ENCODE measurements at regions not wholly inside any gene's neighbourhood (a gene's known extent, or its start where the extent isn't known, plus 50 kb on each side); places are given as distances from the start of the nearest gene placed in this dataset.

- Histone ChIP-seq H3K27ac (ENCODE audit: low read depth, low read length) (no peak overlapping the region), H3K36me3 (ENCODE audit: control insufficient read depth in 1 of 2, insufficient read depth in 2 of 2, low read length in 2 of 2) (no peaks in the 10 kb centered on the region), H3K9ac (ENCODE audit: low read depth in 1 of 2, low read length in 2 of 2) (no peak overlapping the region), H3K9me3 (ENCODE audit: control insufficient read depth in 1 of 2, low read length in 2 of 2) (no peaks in the 10 kb centered on the region), H3K4me1 (ENCODE audit: control insufficient read depth in 1 of 2, insufficient read depth in 2 of 2, low read length in 2 of 2) (peaks cover 4 to 12% of the 10 kb centered on the region in 2 donors), H3K4me3 (ENCODE audit: low read depth in 1 of 2, low read length in 2 of 2) (no peak overlapping the region), H3K27me3 (ENCODE audit: control insufficient read depth in 1 of 2, insufficient read depth in 2 of 2, low read length in 2 of 2) (no peaks in the 10 kb centered on the region)
Measured at GRCh38 chr11:110919241-110919922, 207.1 kb upstream of the ARHGAP20 start.

GRCh38 chr11:110918351-110918750 lies 206.1 kb upstream of the ARHGAP20 start:
- Histone ChIP-seq H3K36me3 (ENCODE audit: control insufficient read depth in 1 of 2, insufficient read depth in 2 of 2, low read length in 2 of 2) (no peaks in the 10 kb centered on the region), H3K27ac (ENCODE audit: low read depth, low read length) (no peak overlapping the region), H3K4me1 (ENCODE audit: control insufficient read depth in 1 of 2, insufficient read depth in 2 of 2, low read length in 2 of 2) (peaks cover 4 to 12% of the 10 kb centered on the region in 2 donors), H3K27me3 (ENCODE audit: control insufficient read depth in 1 of 2, insufficient read depth in 2 of 2, low read length in 2 of 2) (no peaks in the 10 kb centered on the region), H3K9me3 (ENCODE audit: control insufficient read depth in 1 of 2, low read length in 2 of 2) (no peaks in the 10 kb centered on the region), H3K4me3 (ENCODE audit: low read depth in 1 of 2, low read length in 2 of 2) (no peak overlapping the region), H3K9ac (ENCODE audit: low read depth in 1 of 2, low read length in 2 of 2) (no peak overlapping the region)

- Histone ChIP-seq H3K27ac (ENCODE audit: low read depth, low read length) (no peak overlapping the region), H3K36me3 (ENCODE audit: control insufficient read depth in 1 of 2, insufficient read depth in 2 of 2, low read length in 2 of 2) (no peaks in the 10 kb centered on the region), H3K4me3 (ENCODE audit: low read depth in 1 of 2, low read length in 2 of 2) (no peak overlapping the region), H3K9ac (ENCODE audit: low read depth in 1 of 2, low read length in 2 of 2) (no peak overlapping the region), H3K4me1 (ENCODE audit: control insufficient read depth in 1 of 2, insufficient read depth in 2 of 2, low read length in 2 of 2) (peaks cover 0 to 10% of the 10 kb centered on the region in 2 donors), H3K27me3 (ENCODE audit: control insufficient read depth in 1 of 2, insufficient read depth in 2 of 2, low read length in 2 of 2) (no peaks in the 10 kb centered on the region), H3K9me3 (ENCODE audit: control insufficient read depth in 1 of 2, low read length in 2 of 2) (no peaks in the 10 kb centered on the region)
Measured at GRCh38 chr11:110912437-110912836, 200.2 kb upstream of the ARHGAP20 start.

- Histone ChIP-seq H3K4me3 (ENCODE audit: low read depth in 1 of 2, low read length in 2 of 2) (no peak overlapping the region), H3K9me3 (ENCODE audit: control insufficient read depth in 1 of 2, low read length in 2 of 2) (no peaks in the 10 kb centered on the region), H3K27me3 (ENCODE audit: control insufficient read depth in 1 of 2, insufficient read depth in 2 of 2, low read length in 2 of 2) (no peaks in the 10 kb centered on the region), H3K27ac (ENCODE audit: low read depth, low read length) (no peak overlapping the region), H3K36me3 (ENCODE audit: control insufficient read depth in 1 of 2, insufficient read depth in 2 of 2, low read length in 2 of 2) (no peaks in the 10 kb centered on the region), H3K9ac (ENCODE audit: low read depth in 1 of 2, low read length in 2 of 2) (no peak overlapping the region), H3K4me1 (ENCODE audit: control insufficient read depth in 1 of 2, insufficient read depth in 2 of 2, low read length in 2 of 2) (peaks cover 0 to 10% of the 10 kb centered on the region in 2 donors)
Measured at GRCh38 chr11:110910384-110910783, 198.1 kb upstream of the ARHGAP20 start.

- Histone ChIP-seq H3K27ac (ENCODE audit: low read depth, low read length) (no peak overlapping the region), H3K9ac (ENCODE audit: low read depth in 1 of 2, low read length in 2 of 2) (no peak overlapping the region)
Measured at GRCh38 chr11:110909336-110909735, 197.1 kb upstream of the ARHGAP20 start.

GRCh38 chr11:110908401-110909105 lies 196.3 kb upstream of the ARHGAP20 start:
- H3K9me3 ChIP-seq (ENCODE audit: control insufficient read depth in 1 of 2, low read length in 2 of 2): no peaks in the 10 kb centered on the region
- H3K4me1 ChIP-seq (ENCODE audit: control insufficient read depth in 1 of 2, insufficient read depth in 2 of 2, low read length in 2 of 2): peaks cover 0 to 10% of the 10 kb centered on the region in 2 donors
- H3K9ac ChIP-seq (ENCODE audit: low read depth in 1 of 2, low read length in 2 of 2): no peak overlapping the region
- no peaks in the 10 kb centered on the region for H3K27me3 ChIP-seq (ENCODE audit: control insufficient read depth in 1 of 2, insufficient read depth in 2 of 2, low read length in 2 of 2)
- H3K27ac ChIP-seq (ENCODE audit: low read depth, low read length): no peak overlapping the region
- H3K4me3 ChIP-seq (ENCODE audit: low read depth in 1 of 2, low read length in 2 of 2): no peak overlapping the region
- no peaks in the 10 kb centered on the region for H3K36me3 ChIP-seq (ENCODE audit: control insufficient read depth in 1 of 2, insufficient read depth in 2 of 2, low read length in 2 of 2)

More at GRCh38 chr11:110909336-110909735, 197.1 kb upstream of the ARHGAP20 start:
- Histone ChIP-seq H3K4me1 (ENCODE audit: control insufficient read depth in 1 of 2, insufficient read depth in 2 of 2, low read length in 2 of 2) (peaks cover 0 to 10% of the 10 kb centered on the region in 2 donors), H3K36me3 (ENCODE audit: control insufficient read depth in 1 of 2, insufficient read depth in 2 of 2, low read length in 2 of 2) (no peaks in the 10 kb centered on the region), H3K4me3 (ENCODE audit: low read depth in 1 of 2, low read length in 2 of 2) (no peak overlapping the region), H3K27me3 (ENCODE audit: control insufficient read depth in 1 of 2, insufficient read depth in 2 of 2, low read length in 2 of 2) (no peaks in the 10 kb centered on the region), H3K9me3 (ENCODE audit: control insufficient read depth in 1 of 2, low read length in 2 of 2) (no peaks in the 10 kb centered on the region)

- Histone ChIP-seq H3K27me3 (ENCODE audit: control insufficient read depth in 1 of 2, insufficient read depth in 2 of 2, low read length in 2 of 2) (no peaks in the 10 kb centered on the region), H3K4me3 (ENCODE audit: low read depth in 1 of 2, low read length in 2 of 2) (no peak overlapping the region), H3K4me1 (ENCODE audit: control insufficient read depth in 1 of 2, insufficient read depth in 2 of 2, low read length in 2 of 2) (peaks cover 0 to 10% of the 10 kb centered on the region in 2 donors), H3K27ac (ENCODE audit: low read depth, low read length) (no peak overlapping the region), H3K9me3 (ENCODE audit: control insufficient read depth in 1 of 2, low read length in 2 of 2) (no peaks in the 10 kb centered on the region), H3K9ac (ENCODE audit: low read depth in 1 of 2, low read length in 2 of 2) (no peak overlapping the region), H3K36me3 (ENCODE audit: control insufficient read depth in 1 of 2, insufficient read depth in 2 of 2, low read length in 2 of 2) (no peaks in the 10 kb centered on the region)
Measured at GRCh38 chr11:110907629-110908028, 195.4 kb upstream of the ARHGAP20 start.

GRCh38 chr11:110903830-110904229 lies 191.6 kb upstream of the ARHGAP20 start:
- no peaks in the 10 kb centered on the region for H3K36me3 ChIP-seq (ENCODE audit: control insufficient read depth in 1 of 2, insufficient read depth in 2 of 2, low read length in 2 of 2)
- no peak overlapping the region for H3K4me3 ChIP-seq (ENCODE audit: low read depth in 1 of 2, low read length in 2 of 2)
- H3K27ac ChIP-seq (ENCODE audit: low read depth, low read length): no peak overlapping the region
- no peaks in the 10 kb centered on the region for H3K9me3 ChIP-seq (ENCODE audit: control insufficient read depth in 1 of 2, low read length in 2 of 2)
- H3K27me3 ChIP-seq (ENCODE audit: control insufficient read depth in 1 of 2, insufficient read depth in 2 of 2, low read length in 2 of 2): no peaks in the 10 kb centered on the region
- no peak overlapping the region for H3K9ac ChIP-seq (ENCODE audit: low read depth in 1 of 2, low read length in 2 of 2)
- H3K4me1 ChIP-seq (ENCODE audit: control insufficient read depth in 1 of 2, insufficient read depth in 2 of 2, low read length in 2 of 2): peaks cover 0 to 10% of the 10 kb centered on the region in 2 donors

- H3K27ac ChIP-seq (ENCODE audit: low read depth, low read length): no peak overlapping the region
Measured at GRCh38 chr11:110903378-110903777, 191.1 kb upstream of the ARHGAP20 start.

GRCh38 chr11:110901441-110901840 lies 189.2 kb upstream of the ARHGAP20 start:
- H3K4me3 ChIP-seq (ENCODE audit: low read depth in 1 of 2, low read length in 2 of 2): no peak overlapping the region
- H3K27ac ChIP-seq (ENCODE audit: low read depth, low read length): no peak overlapping the region
- H3K36me3 ChIP-seq (ENCODE audit: control insufficient read depth in 1 of 2, insufficient read depth in 2 of 2, low read length in 2 of 2): no peaks in the 10 kb centered on the region
- H3K4me1 ChIP-seq (ENCODE audit: control insufficient read depth in 1 of 2, insufficient read depth in 2 of 2, low read length in 2 of 2): no peaks in the 10 kb centered on the region
- H3K9ac ChIP-seq (ENCODE audit: low read depth in 1 of 2, low read length in 2 of 2): no peak overlapping the region
- no peaks in the 10 kb centered on the region for H3K27me3 ChIP-seq (ENCODE audit: control insufficient read depth in 1 of 2, insufficient read depth in 2 of 2, low read length in 2 of 2)
- H3K9me3 ChIP-seq (ENCODE audit: control insufficient read depth in 1 of 2, low read length in 2 of 2): no peaks in the 10 kb centered on the region

More at GRCh38 chr11:110903378-110903777, 191.1 kb upstream of the ARHGAP20 start:
- Histone ChIP-seq H3K9me3 (ENCODE audit: control insufficient read depth in 1 of 2, low read length in 2 of 2) (no peaks in the 10 kb centered on the region), H3K4me3 (ENCODE audit: low read depth in 1 of 2, low read length in 2 of 2) (no peak overlapping the region), H3K9ac (ENCODE audit: low read depth in 1 of 2, low read length in 2 of 2) (no peak overlapping the region), H3K36me3 (ENCODE audit: control insufficient read depth in 1 of 2, insufficient read depth in 2 of 2, low read length in 2 of 2) (no peaks in the 10 kb centered on the region), H3K4me1 (ENCODE audit: control insufficient read depth in 1 of 2, insufficient read depth in 2 of 2, low read length in 2 of 2) (peaks cover 0 to 6% of the 10 kb centered on the region in 2 donors), H3K27me3 (ENCODE audit: control insufficient read depth in 1 of 2, insufficient read depth in 2 of 2, low read length in 2 of 2) (no peaks in the 10 kb centered on the region)
